ENCODE measurements at regions not wholly inside any gene's neighbourhood (a gene's known extent, or its start where the extent isn't known, plus 50 kb on each side); places are given as distances from the start of the nearest gene placed in this dataset.

DNA sequence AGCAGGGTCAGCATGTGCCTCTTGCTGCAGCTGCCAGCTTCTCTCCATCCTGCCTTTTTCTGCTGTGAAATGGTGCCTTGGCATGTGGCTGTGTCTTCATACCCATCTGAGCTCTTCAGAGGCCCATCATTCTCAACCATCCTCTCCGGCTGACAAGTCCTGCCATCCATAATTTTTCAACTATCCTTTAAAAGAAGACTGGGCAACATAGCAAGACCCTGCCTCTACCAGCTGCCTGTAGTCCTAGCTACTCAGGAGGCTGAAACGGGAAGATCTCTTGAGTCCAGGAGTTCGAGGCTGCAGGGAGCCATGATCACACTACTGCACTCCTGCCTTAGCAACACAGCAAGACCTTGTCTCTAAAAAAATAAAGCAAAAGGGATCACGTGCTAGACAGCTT, 64.2 kb upstream of the TTC29 start:
- Histone ChIP-seq H3K36me3 (ENCODE audit: insufficient read depth, low read length) (no peaks in the 10 kb centered on the region), H3K4me3 (ENCODE audit: low read length, poor library complexity, severe bottlenecking) (no peak overlapping the region), H3F3A (ENCODE audit: low read depth) (no peaks in the 10 kb centered on the region), H3K4me1 (ENCODE audit: insufficient read depth, low read length, poor library complexity, severe bottlenecking) (no peaks in the 10 kb centered on the region), H4K20me1 (ENCODE audit: insufficient read depth, low read length, poor library complexity, severe bottlenecking) (no peaks in the 10 kb centered on the region), H3K79me2 (ENCODE audit: insufficient read depth, low read length) (no peaks in the 10 kb centered on the region), H2AFZ (ENCODE audit: low read length) (no peak overlapping the region), H3K9me2 (replicated peaks; ENCODE audit: low read depth, low read length) (no peaks in the 10 kb centered on the region), H3K9me3 (ENCODE audit: insufficient read depth, low read depth, low read length) (no peaks in the 10 kb centered on the region), H3K27me3 (ENCODE audit: insufficient read depth, low read length, poor library complexity, severe bottlenecking) (no peaks in the 10 kb centered on the region), H3K9ac (ENCODE audit: low read depth, low read length, poor library complexity, severe bottlenecking) (no peak overlapping the region), H3K4me2 (ENCODE audit: low read depth, low read length, poor library complexity, severe bottlenecking) (no peak overlapping the region)
- no peak for TF ChIP-seq EZH2phosphoT487 (IDR thresholded peaks at IDR 0.05; ENCODE audit: borderline replicate concordance)
- TF ChIP-seq, protein P1, sequence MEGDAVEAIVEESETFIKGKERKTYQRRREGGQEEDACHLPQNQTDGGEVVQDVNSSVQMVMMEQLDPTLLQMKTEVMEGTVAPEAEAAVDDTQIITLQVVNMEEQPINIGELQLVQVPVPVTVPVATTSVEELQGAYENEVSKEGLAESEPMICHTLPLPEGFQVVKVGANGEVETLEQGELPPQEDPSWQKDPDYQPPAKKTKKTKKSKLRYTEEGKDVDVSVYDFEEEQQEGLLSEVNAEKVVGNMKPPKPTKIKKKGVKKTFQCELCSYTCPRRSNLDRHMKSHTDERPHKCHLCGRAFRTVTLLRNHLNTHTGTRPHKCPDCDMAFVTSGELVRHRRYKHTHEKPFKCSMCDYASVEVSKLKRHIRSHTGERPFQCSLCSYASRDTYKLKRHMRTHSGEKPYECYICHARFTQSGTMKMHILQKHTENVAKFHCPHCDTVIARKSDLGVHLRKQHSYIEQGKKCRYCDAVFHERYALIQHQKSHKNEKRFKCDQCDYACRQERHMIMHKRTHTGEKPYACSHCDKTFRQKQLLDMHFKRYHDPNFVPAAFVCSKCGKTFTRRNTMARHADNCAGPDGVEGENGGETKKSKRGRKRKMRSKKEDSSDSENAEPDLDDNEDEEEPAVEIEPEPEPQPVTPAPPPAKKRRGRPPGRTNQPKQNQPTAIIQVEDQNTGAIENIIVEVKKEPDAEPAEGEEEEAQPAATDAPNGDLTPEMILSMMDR (conservative IDR thresholded peaks at IDR 0.05; ENCODE audit: low read length): no peak

DNA sequence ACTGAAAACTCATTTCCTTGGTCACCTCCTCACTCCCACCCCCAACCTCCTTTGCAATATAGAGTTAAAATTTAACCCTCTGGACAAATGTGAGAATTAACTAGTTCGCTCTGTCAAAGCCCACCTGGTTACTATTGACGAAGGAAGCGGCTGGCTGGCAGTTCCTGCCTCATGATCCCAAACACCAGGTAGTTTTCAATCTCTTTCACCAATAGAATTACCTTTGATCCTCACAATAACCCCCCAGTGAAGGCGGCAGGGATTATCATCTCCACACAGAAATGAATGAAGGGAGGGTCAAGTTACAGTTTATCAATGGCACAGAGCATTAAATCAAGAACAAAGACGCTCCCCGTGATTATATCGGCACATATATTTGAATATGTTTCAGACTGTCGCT, 65.7 kb upstream of the TTC29 start:
- no peak for TF ChIP-seq EZH2phosphoT487 (IDR thresholded peaks at IDR 0.05; ENCODE audit: borderline replicate concordance)
- TF ChIP-seq, protein P1 (conservative IDR thresholded peaks at IDR 0.05; ENCODE audit: low read length): no peak
- no peaks in the 10 kb centered on the region for H4K20me1 ChIP-seq (ENCODE audit: insufficient read depth, low read length, poor library complexity, severe bottlenecking)
- no peaks in the 10 kb centered on the region for H3K27me3 ChIP-seq (ENCODE audit: insufficient read depth, low read length, poor library complexity, severe bottlenecking)
- no peak overlapping the region for H3K4me3 ChIP-seq (ENCODE audit: low read length, poor library complexity, severe bottlenecking)
- H2AFZ ChIP-seq (ENCODE audit: low read length): no peak overlapping the region
- no peaks in the 10 kb centered on the region for H3K36me3 ChIP-seq (ENCODE audit: insufficient read depth, low read length)
- H3K79me2 ChIP-seq (ENCODE audit: insufficient read depth, low read length): no peaks in the 10 kb centered on the region
- no peaks in the 10 kb centered on the region for H3K4me1 ChIP-seq (ENCODE audit: insufficient read depth, low read length, poor library complexity, severe bottlenecking)
- no peaks in the 10 kb centered on the region for H3K9me3 ChIP-seq (ENCODE audit: insufficient read depth, low read depth, low read length)
- no peak overlapping the region for H3K9ac ChIP-seq (ENCODE audit: low read depth, low read length, poor library complexity, severe bottlenecking)
- no peaks in the 10 kb centered on the region for H3F3A ChIP-seq (ENCODE audit: low read depth)
- H3K9me2 ChIP-seq (replicated peaks; ENCODE audit: low read depth, low read length): no peaks in the 10 kb centered on the region
- no peak overlapping the region for H3K4me2 ChIP-seq (ENCODE audit: low read depth, low read length, poor library complexity, severe bottlenecking)

DNA sequence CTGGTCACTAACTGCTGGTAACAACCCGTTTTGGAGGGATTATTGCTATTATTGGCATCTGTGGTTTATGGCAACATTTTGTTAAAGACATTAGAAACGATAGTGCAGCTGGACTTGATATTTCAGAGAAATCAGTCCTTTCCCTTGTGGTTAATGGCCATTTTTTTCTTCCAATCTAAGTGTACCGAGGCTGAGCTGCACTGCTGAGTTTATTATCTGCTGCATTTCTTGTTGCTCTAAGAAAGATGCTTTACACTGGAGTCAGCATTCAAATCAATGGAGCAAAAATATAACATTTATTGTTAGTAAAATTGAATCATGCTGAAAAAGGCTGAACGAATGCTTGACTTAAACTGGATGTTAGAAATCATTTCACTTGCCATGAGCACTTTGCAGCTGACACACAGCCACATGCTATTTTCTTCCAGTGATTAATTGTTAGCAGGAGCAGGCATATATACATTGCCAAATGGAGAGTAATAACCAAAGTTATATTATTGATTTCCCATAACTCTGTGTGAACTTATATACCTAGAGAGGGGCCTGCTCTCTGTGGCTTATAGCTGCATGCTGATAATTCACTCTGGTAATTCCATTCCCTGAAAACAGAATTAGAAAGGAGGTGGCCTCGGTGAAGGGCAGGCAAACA, 66.5 kb upstream of the TTC29 start:
- Histone ChIP-seq H3K4me1 (ENCODE audit: insufficient read depth, low read length, poor library complexity, severe bottlenecking) (no peaks in the 10 kb centered on the region), H3K36me3 (ENCODE audit: insufficient read depth, low read length) (no peaks in the 10 kb centered on the region), H3K9me3 (ENCODE audit: insufficient read depth, low read depth, low read length) (no peaks in the 10 kb centered on the region), H3F3A (ENCODE audit: low read depth) (no peaks in the 10 kb centered on the region), H3K9ac (ENCODE audit: low read depth, low read length, poor library complexity, severe bottlenecking) (no peak overlapping the region), H4K20me1 (ENCODE audit: insufficient read depth, low read length, poor library complexity, severe bottlenecking) (no peaks in the 10 kb centered on the region), H3K27me3 (ENCODE audit: insufficient read depth, low read length, poor library complexity, severe bottlenecking) (no peaks in the 10 kb centered on the region), H2AFZ (ENCODE audit: low read length) (no peak overlapping the region), H3K4me2 (ENCODE audit: low read depth, low read length, poor library complexity, severe bottlenecking) (no peak overlapping the region), H3K79me2 (ENCODE audit: insufficient read depth, low read length) (no peaks in the 10 kb centered on the region), H3K9me2 (replicated peaks; ENCODE audit: low read depth, low read length) (no peaks in the 10 kb centered on the region), H3K4me3 (ENCODE audit: low read length, poor library complexity, severe bottlenecking) (no peak overlapping the region)
- TF ChIP-seq, protein P1 (conservative IDR thresholded peaks at IDR 0.05; ENCODE audit: low read length): no peak
- no peak for TF ChIP-seq EZH2phosphoT487 (IDR thresholded peaks at IDR 0.05; ENCODE audit: borderline replicate concordance)

Measured in Loucy (cell line).